Loucy (cell line): ENCODE measurements at regions not wholly inside any gene's neighbourhood (a gene's known extent, or its start where the extent isn't known, plus 50 kb on each side); places are given as distances from the start of the nearest gene placed in this dataset.

ENCODE experiments used
- H2AFZ ChIP-seq: fragments of 200-600 bp; sonication (generic); 2 replicates; pipeline ENCODE4 v1.6.0; 2016; ENCODE audit warnings: antibody characterized with exemption, mild to moderate bottlenecking, low read length, moderate library complexity
- H3F3A ChIP-seq: fragments of 200-600 bp; 2 replicates; pipeline ENCODE4 v1.6.0; 2016; ENCODE audit warnings: antibody characterized with exemption, low read depth, mild to moderate bottlenecking
- H3K27me3 ChIP-seq: fragments of 200-600 bp; sonication (generic); 2 replicates; pipeline ENCODE4 v1.6.1; 2014; ENCODE audit warnings: low read length, mild to moderate bottlenecking; ENCODE audit not compliant: insufficient read depth, poor library complexity, severe bottlenecking
- H3K36me3 ChIP-seq: fragments of 200-600 bp; sonication (generic); 2 replicates; pipeline ENCODE4 v1.6.1; 2016; ENCODE audit warnings: low read length; ENCODE audit not compliant: insufficient read depth
- H3K4me1 ChIP-seq: fragments of 200-600 bp; sonication (generic); 2 replicates; pipeline ENCODE4 v1.5.1; 2014; ENCODE audit warnings: low read length, mild to moderate bottlenecking; ENCODE audit not compliant: insufficient read depth, poor library complexity, severe bottlenecking
- H3K4me2 ChIP-seq: fragments of 200-600 bp; sonication (generic); 2 replicates; pipeline ENCODE4 v1.6.0; 2014; ENCODE audit warnings: antibody characterized with exemption, low read length, low read depth, mild to moderate bottlenecking; ENCODE audit not compliant: poor library complexity, severe bottlenecking
- H3K4me3 ChIP-seq: fragments of 200-600 bp; sonication (generic); 2 replicates; pipeline ENCODE4 v1.5.1; 2014; ENCODE audit warnings: low read length, mild to moderate bottlenecking, mixed read lengths; ENCODE audit not compliant: poor library complexity, severe bottlenecking
- H3K79me2 ChIP-seq: fragments of 200-600 bp; sonication (generic); 2 replicates; pipeline ENCODE4 v1.6.1; 2014; ENCODE audit warnings: low read length; ENCODE audit not compliant: insufficient read depth
- H3K9ac ChIP-seq: fragments of 200-600 bp; sonication (generic); 2 replicates; pipeline ENCODE4 v1.6.0; 2014; ENCODE audit warnings: mild to moderate bottlenecking, low read depth, low read length, moderate library complexity; ENCODE audit not compliant: poor library complexity, severe bottlenecking
- H3K9me2 ChIP-seq: fragments of 200-600 bp; sonication (generic); replicated peaks from 2 replicates; pipeline ENCODE4 v1.6.1; 2016; ENCODE audit warnings: low read depth, low read length, mixed read lengths
- H3K9me3 ChIP-seq: fragments of 200-600 bp; sonication (generic); 2 replicates; pipeline ENCODE4 v1.6.1; 2014; ENCODE audit warnings: mild to moderate bottlenecking, antibody characterized with exemption, low read length, low read depth; ENCODE audit not compliant: insufficient read depth
- H4K20me1 ChIP-seq: fragments of 200-600 bp; sonication (generic); 2 replicates; pipeline ENCODE4 v1.6.0; 2014; ENCODE audit warnings: antibody characterized with exemption, low read length, mild to moderate bottlenecking; ENCODE audit not compliant: insufficient read depth, poor library complexity, severe bottlenecking
- CTCF ChIP-seq: fragments of 200-600 bp; sonication (generic); conservative IDR thresholded peaks from 2 replicates; pipeline ENCODE4 v1.5.1; 2014; ENCODE audit warnings: mild to moderate bottlenecking, antibody characterized with exemption, low read length
- EZH2phosphoT487 ChIP-seq: fragments of 200-600 bp; IDR thresholded peaks from 2 replicates; pipeline ENCODE4 v1.6.1; 2018; ENCODE audit warnings: antibody characterized with exemption, mild to moderate bottlenecking, moderate library complexity, borderline replicate concordance

DNA sequence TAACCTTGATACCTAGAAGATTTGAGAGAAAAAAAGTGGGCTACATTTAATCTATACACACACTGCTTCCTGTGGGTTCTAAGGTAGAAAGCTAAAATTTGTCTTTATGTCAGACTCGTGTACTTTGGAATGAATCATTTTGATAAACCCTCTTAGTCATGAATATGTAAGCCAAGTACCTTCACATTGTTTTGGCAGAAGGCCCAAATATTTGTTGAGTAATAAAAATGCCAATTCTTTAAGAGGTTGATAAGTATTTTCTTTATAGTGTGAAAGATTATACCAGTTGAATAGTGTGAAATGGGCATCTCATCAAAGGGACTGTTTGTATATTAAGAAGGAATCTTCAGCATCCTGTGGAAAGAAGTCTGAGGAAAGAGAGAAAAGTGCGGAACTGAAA, 1464.7 kb upstream of the ZEB2 start:
- H3K4me1 ChIP-seq, result no peaks in the 10 kb centered on the region
- H3K36me3 ChIP-seq, result no peaks in the 10 kb centered on the region
- H2AFZ ChIP-seq, result no peak overlapping the region
- no peaks in the 10 kb centered on the region for H3K9me2 ChIP-seq
- no peak overlapping the region for H3K4me3 ChIP-seq
- H4K20me1 ChIP-seq, result no peaks in the 10 kb centered on the region
- H3K79me2 ChIP-seq, result no peaks in the 10 kb centered on the region
- H3K27me3 ChIP-seq, result no peaks in the 10 kb centered on the region
- H3K9me3 ChIP-seq, result no peaks in the 10 kb centered on the region
- H3K4me2 ChIP-seq, result no peak overlapping the region
- no peaks in the 10 kb centered on the region for H3F3A ChIP-seq
- H3K9ac ChIP-seq, result no peak overlapping the region
- TF ChIP-seq EZH2phosphoT487 (no peak), CTCF (no peak)

GRCh38 chr2:145980318-145980717, 1460.4 kb upstream of the ZEB2 start:
- Histone ChIP-seq H3K4me2 (no peak overlapping the region), H3K9ac (no peak overlapping the region), H4K20me1 (no peaks in the 10 kb centered on the region), H3K9me3 (no peaks in the 10 kb centered on the region), H3K27me3 (no peaks in the 10 kb centered on the region), H3K79me2 (no peaks in the 10 kb centered on the region), H3F3A (no peaks in the 10 kb centered on the region), H3K4me3 (no peak overlapping the region), H3K9me2 (no peaks in the 10 kb centered on the region; the same call in 1 of the 2 replicates), H3K4me1 (no peaks in the 10 kb centered on the region), H3K36me3 (no peaks in the 10 kb centered on the region), H2AFZ (no peak overlapping the region)
- TF ChIP-seq CTCF (no peak), EZH2phosphoT487 (no peak)

- Histone ChIP-seq H3K9ac (no peak overlapping the region), H3F3A (no peaks in the 10 kb centered on the region), H2AFZ (no peak overlapping the region), H4K20me1 (peaks cover 2% of the 10 kb centered on the region), H3K36me3 (no peaks in the 10 kb centered on the region), H3K4me3 (no peak overlapping the region), H3K9me2 (no peaks in the 10 kb centered on the region; the same call in 1 of the 2 replicates), H3K4me2 (no peak overlapping the region), H3K4me1 (no peaks in the 10 kb centered on the region), H3K9me3 (no peaks in the 10 kb centered on the region), H3K27me3 (no peaks in the 10 kb centered on the region), H3K79me2 (no peaks in the 10 kb centered on the region)
- TF ChIP-seq CTCF (no peak), EZH2phosphoT487 (no peak)
Measured at GRCh38 chr2:145975406-145975805, 1455.5 kb upstream of the ZEB2 start.
